ENCODE measurements at regions not wholly inside any gene's neighbourhood (a gene's known extent, or its start where the extent isn't known, plus 50 kb on each side); places are given as distances from the start of the nearest gene placed in this dataset.

GRCh38 chr5:73306078-73306719 lies 133.2 kb downstream of the TMEM174 start:
- DNase-seq, result no peak

- DNase-seq, result no peak
Observed at GRCh38 chr5:73305386-73305785, 132.4 kb downstream of the TMEM174 start.

- DNase-seq, result no peak
Observed at GRCh38 chr5:73304381-73304780, 131.4 kb downstream of the TMEM174 start.

GRCh38 chr5:73303148-73304079 lies 130.4 kb downstream of the TMEM174 start:
- peak; percentile 23 for DNase-seq

- no peak for DNase-seq
Observed at GRCh38 chr5:73302797-73303147, 129.8 kb downstream of the TMEM174 start.

- DNase-seq, result no peak
Observed at GRCh38 chr5:73301208-73301901, 128.4 kb downstream of the TMEM174 start.

GRCh38 chr5:73300337-73301207 lies 127.6 kb downstream of the TMEM174 start:
- no peak for DNase-seq

GRCh38 chr5:73299665-73300336 lies 126.8 kb downstream of the TMEM174 start:
- DNase-seq, result no peak

GRCh38 chr5:73298772-73299630 lies 126.0 kb downstream of the TMEM174 start:
- DNase-seq, result no peak

- DNase-seq, result no peak
Observed at GRCh38 chr5:73298251-73298771, 125.3 kb downstream of the TMEM174 start.

- no peak for DNase-seq
Observed at GRCh38 chr5:73297430-73297829, 124.4 kb downstream of the TMEM174 start.

- no peak for DNase-seq
Observed at GRCh38 chr5:73296772-73297171, 123.8 kb downstream of the TMEM174 start.

- DNase-seq, result no peak
Observed at GRCh38 chr5:73295921-73296320, 122.9 kb downstream of the TMEM174 start.

GRCh38 chr5:73295447-73295846 lies 122.5 kb downstream of the TMEM174 start:
- peak; percentile 18 for DNase-seq

- no peak for DNase-seq
Observed at GRCh38 chr5:73292816-73293459, 119.9 kb downstream of the TMEM174 start.

GRCh38 chr5:73291873-73292272 lies 118.9 kb downstream of the TMEM174 start:
- DNase-seq, result no peak

- no peak for DNase-seq
Observed at GRCh38 chr5:73290242-73290641, 117.2 kb downstream of the TMEM174 start.

- no peak for DNase-seq
Observed at GRCh38 chr5:73288803-73289720, 116.1 kb downstream of the TMEM174 start.

GRCh38 chr5:73286896-73287295 lies 113.9 kb downstream of the TMEM174 start:
- DNase-seq, result no peak
